ENCODE measurements at regions not wholly inside any gene's neighbourhood (a gene's known extent, or its start where the extent isn't known, plus 50 kb on each side); places are given as distances from the start of the nearest gene placed in this dataset.
"Not testable (repeated sequence)": the region's sequence is repeated elsewhere in the genome, so short reads cannot be mapped to it uniquely, and the experiment has no call there.

GRCh38 chr3:13188181-13188779 lies 115.1 kb upstream of the IQSEC1 start:
- H3K27ac ChIP-seq (ENCODE audit: low read depth, low read length) = no peak overlapping the region
- H3K4me3 ChIP-seq (ENCODE audit: low read depth in 1 of 5, low read length in 5 of 5) = no peak overlapping the region
- peaks cover 0 to 6% (median 0%) of the 10 kb centered on the region in 5 donors for H3K27me3 ChIP-seq (ENCODE audit: control insufficient read depth in 5 of 5, insufficient read depth in 4 of 5, low read length in 5 of 5)
- H3K9ac ChIP-seq (ENCODE audit: low read length in 5 of 5) = no peak overlapping the region
- H3K9me3 ChIP-seq (ENCODE audit: control insufficient read depth in 5 of 5, low read length in 5 of 5) = peaks cover 0 to 6% (median 0%) of the 10 kb centered on the region in 5 donors
- peaks cover 0 to 3% (median 0%) of the 10 kb centered on the region in 5 donors for H3K36me3 ChIP-seq (ENCODE audit: control insufficient read depth in 5 of 5, insufficient read depth in 5 of 5, low read length in 5 of 5)
- peaks cover 5 to 23% (median 16%) of the 10 kb centered on the region in 5 donors for H3K4me1 ChIP-seq (ENCODE audit: control insufficient read depth in 5 of 5, insufficient read depth in 5 of 5, low read length in 5 of 5)

- H3K27me3 ChIP-seq (ENCODE audit: control insufficient read depth in 5 of 5, insufficient read depth in 4 of 5, low read length in 5 of 5) = no peaks in the 10 kb centered on the region
- H3K4me1 ChIP-seq (ENCODE audit: control insufficient read depth in 5 of 5, insufficient read depth in 5 of 5, low read length in 5 of 5) = peaks cover 5 to 16% (median 13%) of the 10 kb centered on the region in 5 donors
- peaks cover 0 to 3% (median 0%) of the 10 kb centered on the region in 5 donors for H3K36me3 ChIP-seq (ENCODE audit: control insufficient read depth in 5 of 5, insufficient read depth in 5 of 5, low read length in 5 of 5)
- H3K27ac ChIP-seq (ENCODE audit: low read depth, low read length) = no peak overlapping the region
- peaks cover 0 to 6% (median 0%) of the 10 kb centered on the region in 5 donors for H3K9me3 ChIP-seq (ENCODE audit: control insufficient read depth in 5 of 5, low read length in 5 of 5)
- H3K9ac ChIP-seq (ENCODE audit: low read length in 5 of 5) = no peak overlapping the region
- no peak overlapping the region for H3K4me3 ChIP-seq (ENCODE audit: low read depth in 1 of 5, low read length in 5 of 5)
These were observed 114.4 kb upstream of the IQSEC1 start for GRCh38 chr3:13187593-13187992.

GRCh38 chr3:13186435-13186815 lies 113.2 kb upstream of the IQSEC1 start:
- Histone ChIP-seq H3K9me3 (ENCODE audit: control insufficient read depth in 5 of 5, low read length in 5 of 5) (peaks cover 0 to 6% (median 0%) of the 10 kb centered on the region in 5 donors), H3K36me3 (ENCODE audit: control insufficient read depth in 5 of 5, insufficient read depth in 5 of 5, low read length in 5 of 5) (peaks cover 0 to 3% (median 0%) of the 10 kb centered on the region in 5 donors), H3K4me3 (ENCODE audit: low read depth in 1 of 5, low read length in 5 of 5) (no peak overlapping the region), H3K27me3 (ENCODE audit: control insufficient read depth in 5 of 5, insufficient read depth in 4 of 5, low read length in 5 of 5) (no peaks in the 10 kb centered on the region), H3K27ac (ENCODE audit: low read depth, low read length) (no peak overlapping the region), H3K4me1 (ENCODE audit: control insufficient read depth in 5 of 5, insufficient read depth in 5 of 5, low read length in 5 of 5) (peaks cover 5 to 16% (median 13%) of the 10 kb centered on the region in 5 donors), H3K9ac (ENCODE audit: low read length in 5 of 5) (no peak overlapping the region)

GRCh38 chr3:13185737-13186434 lies 112.7 kb upstream of the IQSEC1 start:
- Histone ChIP-seq H3K9ac (ENCODE audit: low read length in 5 of 5) (no peak overlapping the region), H3K36me3 (ENCODE audit: control insufficient read depth in 5 of 5, insufficient read depth in 5 of 5, low read length in 5 of 5) (peaks cover 0 to 3% (median 0%) of the 10 kb centered on the region in 5 donors), H3K4me1 (ENCODE audit: control insufficient read depth in 5 of 5, insufficient read depth in 5 of 5, low read length in 5 of 5) (peaks cover 5 to 16% (median 13%) of the 10 kb centered on the region in 5 donors), H3K27me3 (ENCODE audit: control insufficient read depth in 5 of 5, insufficient read depth in 4 of 5, low read length in 5 of 5) (no peaks in the 10 kb centered on the region), H3K9me3 (ENCODE audit: control insufficient read depth in 5 of 5, low read length in 5 of 5) (peaks cover 0 to 6% (median 0%) of the 10 kb centered on the region in 5 donors), H3K27ac (ENCODE audit: low read depth, low read length) (no peak overlapping the region), H3K4me3 (ENCODE audit: low read depth in 1 of 5, low read length in 5 of 5) (no peak overlapping the region)

- H3K27me3 ChIP-seq (ENCODE audit: control insufficient read depth in 5 of 5, insufficient read depth in 4 of 5, low read length in 5 of 5); H3K4me1 ChIP-seq (ENCODE audit: control insufficient read depth in 5 of 5, insufficient read depth in 5 of 5, low read length in 5 of 5); H3K36me3 ChIP-seq (ENCODE audit: control insufficient read depth in 5 of 5, insufficient read depth in 5 of 5, low read length in 5 of 5); H3K9ac ChIP-seq (ENCODE audit: low read length in 5 of 5); H3K27ac ChIP-seq (ENCODE audit: low read depth, low read length); H3K4me3 ChIP-seq (ENCODE audit: low read depth in 1 of 5, low read length in 5 of 5): not testable (repeated sequence)
- peaks cover 0 to 19% (median 15%) of the 10 kb centered on the region in 5 donors for H3K9me3 ChIP-seq (ENCODE audit: control insufficient read depth in 5 of 5, low read length in 5 of 5)
These were observed 106.5 kb upstream of the IQSEC1 start for GRCh38 chr3:13179582-13180210.

GRCh38 chr3:13179181-13179580 lies 106.0 kb upstream of the IQSEC1 start:
- Histone ChIP-seq H3K4me3 (ENCODE audit: low read depth in 1 of 5, low read length in 5 of 5) (no peak overlapping the region), H3K9me3 (ENCODE audit: control insufficient read depth in 5 of 5, low read length in 5 of 5) (peaks cover 0 to 19% (median 15%) of the 10 kb centered on the region in 5 donors), H3K36me3 (ENCODE audit: control insufficient read depth in 5 of 5, insufficient read depth in 5 of 5, low read length in 5 of 5) (peaks cover 0 to 3% (median 0%) of the 10 kb centered on the region in 5 donors), H3K27me3 (ENCODE audit: control insufficient read depth in 5 of 5, insufficient read depth in 4 of 5, low read length in 5 of 5) (no peaks in the 10 kb centered on the region), H3K9ac (ENCODE audit: low read length in 5 of 5) (no peak overlapping the region), H3K4me1 (ENCODE audit: control insufficient read depth in 5 of 5, insufficient read depth in 5 of 5, low read length in 5 of 5) (no peaks in the 10 kb centered on the region), H3K27ac (ENCODE audit: low read depth, low read length) (no peak overlapping the region)

GRCh38 chr3:13178107-13178506 lies 104.9 kb upstream of the IQSEC1 start:
- H3K36me3 ChIP-seq (ENCODE audit: control insufficient read depth in 5 of 5, insufficient read depth in 5 of 5, low read length in 5 of 5) = no peaks in the 10 kb centered on the region
- no peaks in the 10 kb centered on the region for H3K4me1 ChIP-seq (ENCODE audit: control insufficient read depth in 5 of 5, insufficient read depth in 5 of 5, low read length in 5 of 5)
- peaks cover 0 to 19% (median 15%) of the 10 kb centered on the region in 5 donors for H3K9me3 ChIP-seq (ENCODE audit: control insufficient read depth in 5 of 5, low read length in 5 of 5)
- no peak overlapping the region for H3K27ac ChIP-seq (ENCODE audit: low read depth, low read length)
- no peaks in the 10 kb centered on the region for H3K27me3 ChIP-seq (ENCODE audit: control insufficient read depth in 5 of 5, insufficient read depth in 4 of 5, low read length in 5 of 5)
- no peak overlapping the region for H3K4me3 ChIP-seq (ENCODE audit: low read depth in 1 of 5, low read length in 5 of 5)
- no peak overlapping the region for H3K9ac ChIP-seq (ENCODE audit: low read length in 5 of 5)

- no peak overlapping the region for H3K4me3 ChIP-seq (ENCODE audit: low read depth in 1 of 5, low read length in 5 of 5)
- no peak overlapping the region for H3K27ac ChIP-seq (ENCODE audit: low read depth, low read length)
- H3K27me3 ChIP-seq (ENCODE audit: control insufficient read depth in 5 of 5, insufficient read depth in 4 of 5, low read length in 5 of 5) = no peaks in the 10 kb centered on the region
These were observed 104.4 kb upstream of the IQSEC1 start for GRCh38 chr3:13177641-13178040.

GRCh38 chr3:13177236-13177635 lies 104.0 kb upstream of the IQSEC1 start:
- H3K4me3 ChIP-seq (ENCODE audit: low read depth in 1 of 5, low read length in 5 of 5) = no peak overlapping the region
- H3K9ac ChIP-seq (ENCODE audit: low read length in 5 of 5) = no peak overlapping the region
- H3K4me1 ChIP-seq (ENCODE audit: control insufficient read depth in 5 of 5, insufficient read depth in 5 of 5, low read length in 5 of 5) = no peaks in the 10 kb centered on the region
- no peaks in the 10 kb centered on the region for H3K27me3 ChIP-seq (ENCODE audit: control insufficient read depth in 5 of 5, insufficient read depth in 4 of 5, low read length in 5 of 5)
- no peaks in the 10 kb centered on the region for H3K36me3 ChIP-seq (ENCODE audit: control insufficient read depth in 5 of 5, insufficient read depth in 5 of 5, low read length in 5 of 5)
- peaks cover 0 to 19% (median 15%) of the 10 kb centered on the region in 5 donors for H3K9me3 ChIP-seq (ENCODE audit: control insufficient read depth in 5 of 5, low read length in 5 of 5)
- H3K27ac ChIP-seq (ENCODE audit: low read depth, low read length) = no peak overlapping the region

More at GRCh38 chr3:13177641-13178040, 104.4 kb upstream of the IQSEC1 start:
- no peak overlapping the region for H3K9ac ChIP-seq (ENCODE audit: low read length in 5 of 5)
- H3K4me1 ChIP-seq (ENCODE audit: control insufficient read depth in 5 of 5, insufficient read depth in 5 of 5, low read length in 5 of 5) = no peaks in the 10 kb centered on the region
- no peaks in the 10 kb centered on the region for H3K36me3 ChIP-seq (ENCODE audit: control insufficient read depth in 5 of 5, insufficient read depth in 5 of 5, low read length in 5 of 5)
- peaks cover 0 to 19% (median 15%) of the 10 kb centered on the region in 5 donors for H3K9me3 ChIP-seq (ENCODE audit: control insufficient read depth in 5 of 5, low read length in 5 of 5)

GRCh38 chr3:13176445-13176844 lies 103.2 kb upstream of the IQSEC1 start:
- Histone ChIP-seq H3K4me3 (ENCODE audit: low read depth in 1 of 5, low read length in 5 of 5) (no peak overlapping the region), H3K4me1 (ENCODE audit: control insufficient read depth in 5 of 5, insufficient read depth in 5 of 5, low read length in 5 of 5) (no peaks in the 10 kb centered on the region)

More at GRCh38 chr3:13176445-13176844, 103.2 kb upstream of the IQSEC1 start:
- Histone ChIP-seq H3K27me3 (ENCODE audit: control insufficient read depth in 5 of 5, insufficient read depth in 4 of 5, low read length in 5 of 5) (no peaks in the 10 kb centered on the region), H3K36me3 (ENCODE audit: control insufficient read depth in 5 of 5, insufficient read depth in 5 of 5, low read length in 5 of 5) (no peaks in the 10 kb centered on the region), H3K9ac (ENCODE audit: low read length in 5 of 5) (no peak overlapping the region), H3K27ac (ENCODE audit: low read depth, low read length) (no peak overlapping the region), H3K9me3 (ENCODE audit: control insufficient read depth in 5 of 5, low read length in 5 of 5) (peaks cover 0 to 19% (median 15%) of the 10 kb centered on the region in 5 donors)
